ENCODE measurements at regions not wholly inside any gene's neighbourhood (a gene's known extent, or its start where the extent isn't known, plus 50 kb on each side); places are given as distances from the start of the nearest gene placed in this dataset. TPM values are rescaled to one million over a fixed set of nuclear protein-coding genes. Genes with fewer than 3 reads are reported as not detected.
A peak's percentile ranks its signal among the peaks of the same experiment; 100 is the strongest.

- no peaks in the 10 kb centered on the region for H3K9me3 ChIP-seq (ENCODE audit: control insufficient read depth, insufficient read depth, low read length)
Observed at GRCh38 chr11:110763249-110764011, 51.2 kb upstream of the ARHGAP20 start.

GRCh38 chr11:110762590-110762989, 50.4 kb upstream of the ARHGAP20 start:
- Histone ChIP-seq H3K4me3 (ENCODE audit: low read depth, low read length) (no peak overlapping the region), H3K27ac (ENCODE audit: low read depth, low read length) (no peak overlapping the region), H3K9me3 (ENCODE audit: control insufficient read depth, insufficient read depth, low read length) (no peaks in the 10 kb centered on the region), H3K27me3 (ENCODE audit: control insufficient read depth, insufficient read depth, low read length) (no peaks in the 10 kb centered on the region)
- ChIA-PET POLR2A (no interaction called here), CTCF (interaction anchor here (1.1 to 1.4 kb wide), 2 partner anchors 14 to 16 kb away, joined by 3 read pairs; no protein-coding TSS in a partner anchor)
- DNase-seq (ENCODE audit: low read depth, low spot score), result no peak
- TF ChIP-seq CTCF (IDR thresholded peaks at IDR 0.05; ENCODE audit: low read depth, low read length), result no peak

More at GRCh38 chr11:110763249-110764011, 51.2 kb upstream of the ARHGAP20 start:
- ChIA-PET POLR2A (interaction anchor here (0.7 kb wide), 1 partner anchor 239 kb away, joined by 3 read pairs; no protein-coding TSS in a partner anchor), CTCF (interaction anchor here (0.5 to 1.4 kb wide), 4 partner anchors 13 to 702 kb away, joined by 3 to 8 read pairs (median 3); no protein-coding TSS in a partner anchor)
- Histone ChIP-seq H3K4me3 (ENCODE audit: low read depth, low read length) (no peak overlapping the region), H3K27ac (ENCODE audit: low read depth, low read length) (peak overlapping the region; percentile 25), H3K27me3 (ENCODE audit: control insufficient read depth, insufficient read depth, low read length) (no peaks in the 10 kb centered on the region)
- peak; percentile 59 for DNase-seq (ENCODE audit: low read depth, low spot score)
- TF ChIP-seq CTCF (IDR thresholded peaks at IDR 0.05; ENCODE audit: low read depth, low read length), result no peak

Small RNA genes in the stretch of these regions (small RNA-seq; reads per million reads assigned to genes)
- not detected for gene AP002963.1 (ENCODE audit: insufficient read length, low read depth)
- gene RNA5SP350 (ENCODE audit: insufficient read length, low read depth), result not detected
